ENCODE measurements at regions not wholly inside any gene's neighbourhood (a gene's known extent, or its start where the extent isn't known, plus 50 kb on each side); places are given as distances from the start of the nearest gene placed in this dataset.
"Not testable (repeated sequence)": the region's sequence is repeated elsewhere in the genome, so short reads cannot be mapped to it uniquely, and the experiment has no call there.

GRCh38 chr11:89615642-89616041 lies 94.5 kb upstream of the TRIM77 start:
- not testable (repeated sequence) for DNase-seq

- DNase-seq, result not testable (repeated sequence)
Observed at GRCh38 chr11:89616161-89616560, 93.9 kb upstream of the TRIM77 start.

DNA sequence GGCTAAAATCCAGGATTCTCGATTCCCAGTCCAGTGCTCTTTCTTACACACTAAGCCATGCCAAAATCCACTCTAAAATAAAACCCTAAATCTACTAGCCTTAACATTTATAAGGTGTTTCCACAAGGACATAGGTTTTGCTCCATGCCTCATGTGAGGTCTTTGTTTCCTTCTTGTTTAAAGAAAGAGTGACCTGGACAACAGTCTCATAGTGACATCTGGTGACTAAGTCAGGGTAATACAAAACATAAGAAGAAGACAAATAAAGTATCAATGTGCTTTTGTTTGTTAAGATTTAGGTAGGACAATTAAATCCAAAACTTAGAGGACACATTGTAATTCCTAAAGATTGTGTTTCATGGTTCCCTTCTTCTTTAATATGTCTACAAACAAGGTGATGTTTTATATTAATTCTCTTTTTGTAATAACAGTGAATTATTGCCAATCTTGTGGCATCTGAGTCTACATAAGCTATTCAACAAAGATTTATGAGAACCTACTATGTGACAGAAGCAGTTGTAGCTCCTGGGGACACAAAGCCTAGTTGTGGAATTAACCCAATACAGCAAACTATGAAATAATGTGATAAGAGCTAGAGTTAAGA lies 93.0 kb upstream of the TRIM77 start:
- not testable (repeated sequence) for DNase-seq

GRCh38 chr11:89620721-89621120 lies 89.4 kb upstream of the TRIM77 start:
- DNase-seq, result not testable (repeated sequence)

DNA sequence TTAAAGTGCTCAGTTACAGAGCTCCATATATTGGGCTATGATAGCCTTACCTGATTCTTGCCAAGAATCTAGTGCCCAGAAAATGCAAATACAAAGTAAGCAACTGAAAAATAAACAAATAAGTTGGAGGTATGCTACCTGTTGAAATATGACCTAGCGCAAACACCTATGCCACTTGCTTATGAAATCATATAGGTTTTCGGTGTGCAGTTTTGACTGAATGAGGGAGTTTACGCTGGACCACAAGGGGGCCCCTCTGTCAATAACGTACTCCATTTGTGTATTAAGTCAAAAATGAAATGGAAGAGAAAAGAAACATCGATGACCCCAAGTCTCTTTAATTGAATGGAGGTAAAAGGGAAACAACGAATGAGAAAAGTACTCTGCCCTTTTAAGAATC lies 84.9 kb upstream of the TRIM77 start:
- DNase-seq, result no peak

DNA sequence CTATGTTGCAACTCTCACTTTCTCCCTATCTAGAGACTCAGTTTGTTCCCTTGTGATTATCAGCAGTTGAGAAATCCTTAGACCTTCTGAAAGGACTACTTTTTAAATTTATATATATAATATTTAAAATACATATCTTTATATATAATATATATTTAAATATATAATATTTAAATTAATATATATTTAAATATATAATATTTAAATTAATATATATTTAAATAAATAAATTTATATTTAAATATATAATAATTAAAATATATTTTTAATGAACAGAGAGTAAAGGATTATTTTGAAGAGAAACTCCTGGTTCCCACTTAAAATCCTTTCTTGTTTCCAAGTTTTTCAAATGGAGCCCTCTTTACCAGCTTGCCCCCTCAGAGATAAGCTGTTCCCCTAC lies 83.7 kb upstream of the TRIM77 start:
- no peak for DNase-seq

GRCh38 chr11:89626881-89627280 lies 83.2 kb upstream of the TRIM77 start:
- not testable (repeated sequence) for DNase-seq

DNA sequence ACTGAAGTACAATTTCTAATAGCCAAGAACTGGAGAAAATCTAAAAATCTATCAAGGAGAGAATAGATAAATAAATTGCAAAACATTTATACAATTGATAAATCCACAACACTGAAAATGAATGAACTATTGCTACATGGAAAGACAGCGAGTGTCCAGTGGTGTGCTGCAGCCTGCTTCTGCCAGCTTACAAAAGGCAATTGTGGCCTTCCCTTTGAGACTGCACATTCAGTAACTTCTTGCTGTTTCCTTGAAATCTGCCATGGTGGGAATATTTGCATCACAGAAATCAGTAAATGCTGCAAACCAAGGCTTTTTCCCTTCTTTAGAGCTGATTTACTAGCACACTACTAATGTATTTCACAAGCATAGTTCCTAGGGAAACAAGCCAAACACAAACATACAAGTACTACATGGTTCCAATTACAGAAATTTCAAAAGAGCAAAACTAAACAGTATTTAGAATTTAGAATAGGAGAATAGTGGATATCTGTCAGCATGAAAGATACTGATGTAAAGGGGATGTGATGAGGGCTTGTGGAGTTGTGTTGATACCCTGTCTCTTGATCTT lies 76.9 kb upstream of the TRIM77 start:
- no peak for DNase-seq

DNA sequence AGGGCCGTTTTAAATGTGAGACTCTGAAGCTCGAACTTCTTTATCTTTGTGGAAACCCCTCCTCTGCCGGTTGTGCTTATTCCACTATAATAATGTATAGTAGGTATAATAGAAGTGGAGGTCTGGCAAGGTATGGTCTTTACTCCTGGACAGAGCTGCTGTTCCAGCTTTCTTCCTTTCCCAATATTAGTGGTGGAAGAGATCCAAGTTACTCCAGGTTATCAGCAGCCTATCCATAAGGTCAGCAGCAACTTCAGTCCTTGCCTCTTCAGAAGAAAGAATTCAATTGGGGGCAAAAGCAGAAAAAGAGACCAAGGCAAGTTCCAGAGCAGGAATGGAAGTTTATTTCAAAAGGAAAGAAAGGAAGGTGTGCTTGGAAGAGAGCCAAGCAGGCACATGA lies 69.3 kb upstream of the TRIM77 start:
- DNase-seq, result not testable (repeated sequence)

DNA sequence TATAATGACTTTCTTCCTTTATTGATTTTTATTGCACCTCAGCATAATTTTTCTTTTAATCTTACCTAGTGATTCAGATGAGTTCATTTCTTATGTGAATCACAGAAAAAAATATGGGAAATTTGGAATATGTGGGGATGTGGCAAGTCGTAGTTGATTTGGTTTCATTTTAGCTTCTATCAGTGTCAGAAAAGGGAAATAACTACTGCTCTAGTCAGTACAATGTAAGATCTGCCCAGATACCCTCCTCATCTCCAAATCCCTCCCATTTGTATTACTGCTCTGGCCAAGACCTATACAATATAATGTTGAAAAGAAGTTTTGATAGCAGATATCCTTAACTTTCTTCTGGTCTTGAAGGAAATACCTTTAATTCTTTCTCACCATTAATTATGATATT lies 61.9 kb upstream of the TRIM77 start:
- DNase-seq, result not testable (repeated sequence)

GRCh38 chr11:89648996-89649395 lies 61.1 kb upstream of the TRIM77 start:
- DNase-seq, result not testable (repeated sequence)

- not testable (repeated sequence) for DNase-seq
Observed at GRCh38 chr11:89654669-89655068, 55.4 kb upstream of the TRIM77 start.

DNA sequence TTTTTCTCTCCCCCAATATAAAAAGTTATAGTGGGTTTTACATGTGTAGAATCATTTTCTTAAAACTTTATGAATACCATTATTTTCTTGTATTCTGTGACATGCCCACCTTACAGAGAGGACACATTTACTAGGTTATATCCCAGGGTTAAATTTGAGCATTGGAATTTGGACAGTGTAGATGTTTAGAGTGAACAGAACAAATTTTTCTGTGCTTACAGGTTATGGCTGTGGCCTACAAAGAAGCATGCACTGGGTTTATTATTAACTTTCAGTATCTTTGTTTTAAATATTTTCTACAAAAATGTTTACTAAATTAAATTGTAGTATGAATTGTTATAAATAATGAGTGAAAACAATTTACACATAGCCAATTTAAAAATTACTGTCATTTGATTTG lies 51.3 kb upstream of the TRIM77 start:
- DNase-seq, result not testable (repeated sequence)

DNA sequence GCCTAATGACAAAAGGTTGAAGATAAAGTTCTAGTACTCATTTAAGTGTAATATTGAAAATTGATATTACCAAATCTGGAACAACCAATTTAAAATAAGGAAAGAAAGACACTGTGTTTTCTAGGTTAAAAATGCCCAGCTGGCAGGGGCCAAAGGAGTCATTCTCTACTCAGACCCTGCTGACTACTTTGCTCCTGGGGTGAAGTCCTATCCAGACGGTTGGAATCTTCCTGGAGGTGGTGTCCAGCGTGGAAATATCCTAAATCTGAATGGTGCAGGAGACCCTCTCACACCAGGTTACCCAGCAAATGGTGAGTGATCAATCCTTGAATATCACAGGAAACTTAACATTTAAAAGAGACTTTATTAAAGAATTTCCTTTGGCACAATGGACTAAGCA lies 50.7 kb upstream of the TRIM77 start:
- DNase-seq, result not testable (repeated sequence)

- DNase-seq, result no peak
Observed at GRCh38 chr11:89660234-89660633, 49.9 kb upstream of the TRIM77 start.
